ENCODE measurements at regions not wholly inside any gene's neighbourhood (a gene's known extent, or its start where the extent isn't known, plus 50 kb on each side); places are given as distances from the start of the nearest gene placed in this dataset.
"Not testable (repeated sequence)": the region's sequence is repeated elsewhere in the genome, so short reads cannot be mapped to it uniquely, and the experiment has no call there.

DNA sequence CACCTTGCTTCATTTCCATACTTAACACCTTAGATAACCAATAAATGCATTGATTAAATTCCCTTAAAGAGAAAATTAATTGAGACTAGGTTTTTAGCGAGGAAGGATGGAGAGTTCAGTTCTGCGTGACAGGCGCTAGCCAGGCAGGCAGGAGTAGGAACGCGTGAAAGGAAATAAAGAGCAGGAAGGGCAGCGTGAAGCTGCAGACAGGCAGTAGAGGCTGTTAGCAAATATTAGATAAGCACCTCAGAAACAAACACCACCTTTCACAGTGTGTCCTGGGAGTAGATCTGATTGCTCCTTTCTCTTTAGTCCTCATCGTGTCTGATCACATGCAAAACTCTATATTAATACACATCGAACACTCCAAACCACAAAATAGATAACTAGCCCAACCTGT, 282.7 kb upstream of the ADGRL2 start:
- no peak for DNase-seq

DNA sequence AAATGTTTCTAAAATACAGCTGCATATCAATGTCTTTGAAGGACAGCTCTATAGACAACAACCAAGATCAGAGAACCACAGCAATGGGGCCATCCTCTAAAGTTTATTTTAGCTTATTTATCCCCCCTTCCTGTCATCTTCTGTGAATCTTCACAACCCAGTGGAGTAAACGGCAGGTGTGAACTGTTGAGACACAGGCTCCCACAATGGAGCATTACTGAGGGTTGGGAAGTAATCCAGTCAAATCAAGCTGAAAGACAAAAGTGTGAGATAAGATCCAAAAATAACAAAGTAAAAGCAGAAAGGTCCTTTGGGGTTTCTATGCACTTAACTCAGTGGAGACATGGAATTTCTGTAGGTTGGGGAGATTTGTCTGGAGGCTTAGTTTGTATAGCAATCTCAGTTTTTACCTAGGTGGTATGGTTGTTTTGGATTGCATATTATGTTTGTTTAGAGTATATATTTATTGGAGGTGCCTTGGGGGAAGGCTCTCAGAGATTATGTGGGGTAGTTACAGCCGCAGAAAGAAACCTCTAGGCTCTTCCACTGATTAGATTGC, 286.9 kb upstream of the ADGRL2 start:
- no peak for DNase-seq

DNA sequence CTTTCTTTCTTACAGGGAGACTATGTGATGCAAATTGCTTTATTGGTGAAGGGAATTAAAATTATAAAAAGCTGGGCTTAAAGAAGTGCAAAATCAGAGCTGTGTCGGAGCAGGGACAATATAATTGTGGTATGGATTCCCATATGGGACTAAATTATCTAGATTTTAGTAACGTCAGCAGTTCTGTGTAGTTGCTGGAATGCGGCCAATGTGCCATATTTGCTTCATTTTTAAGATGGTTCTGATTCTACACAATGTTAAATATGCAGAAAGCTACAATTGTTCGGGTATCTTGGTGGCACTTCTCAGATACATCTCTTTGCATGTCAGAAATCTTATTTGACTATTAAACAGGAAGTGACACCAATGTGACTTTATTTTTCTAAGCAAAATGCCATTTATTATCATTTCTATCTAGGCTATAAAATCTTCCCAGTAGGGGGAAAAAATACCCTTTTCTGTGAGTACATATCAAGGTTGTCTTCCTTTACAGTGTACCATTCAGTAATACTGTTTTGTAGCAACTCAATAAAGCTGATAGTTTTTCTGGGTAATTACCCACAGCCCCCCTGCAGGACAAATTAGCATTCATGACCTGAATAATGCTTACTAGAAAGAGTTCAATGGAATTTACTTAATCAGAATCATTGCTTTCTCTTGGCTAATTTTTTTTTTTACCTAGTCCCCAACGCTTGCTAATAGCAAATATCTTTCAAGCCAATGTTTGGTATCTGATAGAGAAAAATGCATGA, 288.3 kb upstream of the ADGRL2 start:
- no peak for DNase-seq

DNA sequence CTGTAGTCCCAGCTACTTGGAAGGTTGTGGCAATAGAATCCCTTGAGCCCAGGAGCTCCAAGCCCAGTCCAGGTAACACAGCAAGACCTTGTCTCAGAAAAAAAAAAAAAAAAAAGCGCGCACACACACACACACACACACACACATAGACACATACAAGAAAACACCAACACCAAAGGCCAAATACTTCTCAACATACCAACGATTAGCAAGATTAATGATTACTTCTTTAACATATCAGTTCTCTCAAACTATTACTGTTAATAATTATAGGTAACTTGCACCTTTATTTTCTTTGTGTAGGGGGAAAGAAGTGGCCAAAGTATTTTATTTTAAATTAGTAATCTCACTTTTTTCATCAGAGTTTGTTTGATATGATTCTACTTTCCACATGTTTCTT, 289.5 kb upstream of the ADGRL2 start:
- DNase-seq: no peak

DNA sequence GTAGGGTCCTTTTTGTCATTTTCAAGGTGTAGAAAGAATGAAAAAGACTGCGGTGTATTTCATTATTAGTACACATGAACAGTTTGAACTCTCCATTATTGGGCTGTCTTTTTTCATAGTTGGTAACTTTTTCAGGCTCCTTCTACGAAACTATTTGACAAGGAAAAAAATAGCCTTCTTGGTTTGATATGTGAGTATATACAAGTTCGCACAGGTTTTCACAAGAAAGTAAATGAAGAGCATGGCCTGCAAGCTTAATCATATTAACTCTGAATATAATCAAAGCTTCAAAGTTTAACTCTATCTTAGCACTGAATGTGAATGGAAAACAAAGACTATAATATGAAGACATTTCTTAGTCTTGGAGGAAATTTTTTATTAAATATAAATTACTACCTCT, 290.0 kb upstream of the ADGRL2 start:
- no peak for DNase-seq

DNA sequence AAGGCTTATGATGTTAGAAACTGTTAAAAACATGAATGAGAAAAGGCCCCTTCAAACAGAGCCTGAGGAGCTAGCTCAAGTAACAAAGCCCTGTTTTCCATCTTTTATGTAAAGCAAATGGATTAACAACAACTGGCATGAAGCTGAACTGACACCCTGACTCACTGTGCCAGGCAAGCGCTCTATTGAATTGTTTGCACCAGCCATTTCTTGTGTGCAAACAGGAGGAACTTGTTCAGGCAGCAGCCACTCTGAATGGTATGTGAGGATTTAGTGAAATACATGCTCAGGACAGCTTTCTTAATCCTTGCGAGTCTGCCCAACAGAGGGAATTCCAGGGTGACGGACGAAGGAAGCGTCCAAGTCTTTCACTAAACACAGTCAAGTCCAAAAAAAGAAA, 291.1 kb upstream of the ADGRL2 start:
- DNase-seq: no peak

DNA sequence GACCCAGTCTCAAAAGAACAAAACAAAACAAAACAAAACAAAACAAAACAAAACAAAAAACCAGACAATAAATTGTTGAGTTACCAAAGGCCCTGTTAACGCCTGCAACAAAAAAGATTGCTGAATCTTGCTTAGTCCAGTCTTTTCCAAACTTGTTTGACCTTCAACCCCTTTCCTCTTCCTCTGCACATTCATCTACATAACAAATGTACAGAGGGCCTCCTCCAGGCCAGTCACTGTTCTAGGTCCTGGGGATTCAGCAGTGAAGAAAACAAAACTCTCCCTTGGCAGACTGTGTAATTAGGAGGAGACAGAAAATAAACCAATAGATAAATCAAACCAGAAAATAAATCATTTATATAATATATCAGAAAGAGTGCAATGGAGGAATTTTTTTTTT, 294.0 kb upstream of the ADGRL2 start:
- no peak for DNase-seq

DNA sequence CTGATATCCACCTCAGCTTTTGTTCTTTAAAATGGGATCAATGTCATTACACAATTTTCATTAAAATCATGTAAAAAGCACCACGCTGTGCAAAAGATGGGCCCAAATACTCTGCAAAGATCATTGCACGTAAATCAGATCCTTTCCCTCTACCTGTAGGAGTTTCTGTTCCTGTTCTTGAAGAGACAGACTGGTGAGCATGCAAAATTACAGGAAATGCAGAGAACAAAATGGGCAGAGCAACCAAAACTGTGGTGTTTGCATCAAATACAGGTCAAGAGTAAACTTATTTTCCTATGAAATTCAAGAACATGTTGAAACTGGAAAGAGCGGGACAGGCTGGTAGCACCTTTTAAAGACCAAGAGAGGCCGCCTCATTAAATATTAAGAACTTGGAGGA, 294.9 kb upstream of the ADGRL2 start:
- DNase-seq: no peak

DNA sequence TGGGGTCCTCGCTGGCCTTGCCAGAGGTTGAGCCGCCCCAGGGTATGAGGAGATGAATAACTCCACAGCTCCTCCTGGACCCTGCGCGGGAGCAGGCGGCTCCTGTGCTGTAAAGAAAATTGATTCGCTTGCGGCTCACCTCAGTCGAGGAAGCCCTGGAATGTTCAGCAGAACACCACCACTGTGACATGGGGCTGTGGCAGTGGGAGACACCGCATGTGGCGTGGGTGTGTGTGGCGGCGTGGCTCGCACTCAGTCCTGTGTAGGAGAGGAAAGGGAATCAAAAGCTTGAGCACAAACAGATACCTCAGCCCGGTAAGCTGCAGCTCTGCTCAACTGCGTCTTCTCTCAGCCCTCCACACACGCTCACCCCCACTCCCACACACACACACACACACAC, 295.9 kb upstream of the ADGRL2 start:
- DNase-seq: not testable (repeated sequence)

DNA sequence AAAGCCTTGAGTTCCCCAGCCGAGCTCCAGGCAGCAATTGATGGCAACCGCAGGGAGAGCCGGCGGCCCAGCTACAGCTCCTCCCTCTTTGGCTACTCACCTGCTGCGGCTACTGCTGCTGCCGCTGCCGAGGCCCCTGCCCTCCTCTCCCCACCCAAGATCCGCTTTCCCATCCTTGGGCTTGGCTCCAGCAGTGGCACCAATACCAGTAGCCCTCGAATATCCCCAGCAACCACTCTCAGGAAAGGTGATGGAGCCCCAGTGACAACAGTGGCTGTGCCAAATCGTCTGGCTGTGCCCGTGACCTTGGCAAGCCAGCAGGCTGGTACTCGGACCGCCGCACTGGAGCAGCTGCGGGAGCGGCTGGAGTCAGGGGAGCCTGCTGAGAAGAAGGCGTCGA, 298.0 kb upstream of the ADGRL2 start:
- DNase-seq: not testable (repeated sequence)

DNA sequence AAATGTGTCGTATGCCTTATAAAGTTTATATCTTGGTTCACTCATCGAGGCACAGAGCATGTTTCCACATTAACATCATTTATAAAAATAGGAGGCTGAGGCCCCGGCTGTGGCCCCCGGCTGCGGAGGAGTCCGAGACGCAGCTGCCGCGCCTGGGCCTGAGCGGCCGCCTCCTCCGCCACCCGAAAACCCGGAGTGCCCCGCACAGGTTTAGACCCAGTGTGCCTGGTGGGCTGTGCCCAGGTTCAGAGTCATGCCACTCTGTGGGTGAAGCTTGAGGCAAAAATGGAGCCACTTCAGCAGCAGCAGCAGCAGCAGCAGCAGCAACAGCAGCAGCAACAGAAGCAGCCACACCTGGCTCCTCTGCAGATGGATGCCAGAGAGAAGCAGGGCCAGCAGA, 299.2 kb upstream of the ADGRL2 start:
- not testable (repeated sequence) for DNase-seq

DNA sequence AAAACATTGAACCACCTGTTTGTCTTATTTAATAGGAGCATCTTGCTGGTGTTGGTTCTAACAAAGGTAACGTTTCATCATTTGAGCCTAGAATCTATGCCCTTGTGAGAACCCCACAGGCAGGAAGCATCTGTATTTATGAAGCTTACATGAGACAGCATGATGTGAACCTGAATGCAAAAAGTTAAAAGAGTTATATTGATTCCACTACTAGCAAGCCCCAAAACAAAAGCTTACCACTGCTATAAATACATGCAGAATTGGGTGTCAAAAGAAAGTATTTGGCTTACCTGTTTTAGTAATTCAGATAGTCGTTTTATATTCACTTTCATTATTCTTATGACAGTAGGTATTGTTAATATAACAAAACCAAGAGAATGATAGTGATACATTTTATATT, 301.2 kb upstream of the ADGRL2 start:
- no peak for DNase-seq

DNA sequence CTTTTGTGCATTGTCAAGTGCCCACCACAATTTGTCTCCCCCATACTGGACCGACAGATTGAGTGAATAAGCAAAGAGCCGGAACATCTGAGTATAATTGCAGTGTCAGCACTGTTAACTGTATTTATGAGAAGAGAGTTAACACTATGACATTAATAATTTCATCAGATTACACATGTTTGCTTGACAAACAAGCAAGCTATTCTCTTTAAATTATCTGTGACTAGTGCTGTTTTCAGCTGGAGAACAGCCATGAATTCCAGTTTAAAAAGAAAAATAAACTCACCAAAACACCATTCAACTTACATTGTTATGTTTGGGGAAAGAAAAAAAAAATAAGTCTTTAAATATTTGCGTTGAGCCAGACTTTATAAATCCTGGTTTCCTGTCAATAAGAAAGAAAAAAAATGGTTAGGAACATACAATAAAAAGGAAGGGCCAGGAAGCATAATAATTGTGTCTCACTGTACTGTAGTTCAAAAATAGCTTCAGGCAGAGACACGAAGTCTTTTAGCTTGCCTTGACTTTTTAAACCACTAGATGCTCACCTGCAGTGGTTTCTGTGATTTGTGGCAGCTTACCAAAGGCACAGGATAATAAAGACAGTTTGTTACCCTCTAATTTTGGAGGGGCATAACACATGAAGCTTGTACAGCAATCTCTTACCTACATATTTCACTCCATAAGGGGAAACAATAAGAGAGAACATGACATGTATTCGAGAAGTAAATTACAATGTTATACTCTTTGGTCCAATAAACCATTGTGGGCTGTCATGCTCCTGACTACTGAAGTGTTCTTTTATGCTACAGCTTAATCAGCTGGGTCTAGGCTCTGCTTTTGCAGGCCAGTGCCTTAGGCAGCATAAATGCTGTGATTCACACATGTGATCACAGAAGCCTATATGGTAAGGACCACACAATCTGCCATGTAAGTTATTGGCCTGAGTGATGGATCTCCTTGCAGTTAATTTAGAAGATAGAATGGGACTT, 302.0 kb upstream of the ADGRL2 start:
- no peak for DNase-seq

DNA sequence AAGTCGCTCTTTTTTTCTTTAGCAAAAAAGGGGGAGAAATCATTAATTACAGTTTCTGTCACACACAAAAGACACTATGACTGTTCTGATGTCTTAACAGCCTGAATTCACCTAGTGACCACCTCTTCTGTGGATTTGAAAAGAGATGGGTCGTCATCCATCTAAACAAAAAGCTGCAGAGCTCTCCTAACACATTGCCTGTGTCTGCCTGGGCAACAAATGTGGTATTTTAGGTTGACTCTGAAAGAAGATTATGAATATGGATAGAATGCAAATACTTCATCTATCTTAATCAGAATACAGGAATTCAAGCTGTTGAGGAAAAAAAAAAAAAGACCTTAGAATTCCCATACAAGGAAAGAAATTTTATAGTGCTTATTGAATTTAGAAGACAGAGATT, 304.4 kb upstream of the ADGRL2 start:
- no peak for DNase-seq

DNA sequence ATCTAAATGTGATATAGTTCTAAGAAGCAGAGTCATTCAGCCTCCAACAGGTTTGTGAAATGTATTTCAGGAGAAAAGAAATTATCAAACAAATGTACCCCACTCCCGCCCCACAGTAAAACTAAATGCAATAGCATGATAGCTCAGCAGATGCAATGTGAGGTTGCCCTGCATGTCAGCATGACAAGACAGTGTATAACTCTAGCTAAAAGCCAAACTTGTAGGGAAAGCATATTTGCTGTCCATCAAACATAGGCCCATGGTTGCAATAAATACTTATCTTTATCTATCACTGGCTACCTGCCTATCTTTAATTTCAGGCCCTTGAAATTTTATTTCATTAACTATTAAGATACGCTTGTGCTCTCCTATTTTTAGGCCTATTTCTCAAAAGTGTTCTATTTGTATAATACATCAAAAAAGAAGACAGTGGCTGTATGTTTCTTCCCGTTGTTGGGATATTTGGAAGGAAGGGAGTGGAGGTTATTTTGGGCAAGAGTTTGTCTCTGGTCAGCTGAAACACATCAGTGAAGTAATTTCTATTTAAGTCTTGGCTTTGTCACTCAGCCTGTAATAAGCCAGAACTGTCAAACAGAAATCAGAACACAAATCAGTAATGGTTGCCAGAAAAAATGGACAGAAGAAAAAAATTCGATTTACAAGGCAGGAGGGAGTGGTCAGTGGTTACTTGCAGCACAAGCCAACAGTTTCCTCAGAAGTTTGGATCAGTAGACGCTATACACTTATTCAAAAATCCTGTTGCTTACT, 307.4 kb upstream of the ADGRL2 start:
- DNase-seq: no peak

DNA sequence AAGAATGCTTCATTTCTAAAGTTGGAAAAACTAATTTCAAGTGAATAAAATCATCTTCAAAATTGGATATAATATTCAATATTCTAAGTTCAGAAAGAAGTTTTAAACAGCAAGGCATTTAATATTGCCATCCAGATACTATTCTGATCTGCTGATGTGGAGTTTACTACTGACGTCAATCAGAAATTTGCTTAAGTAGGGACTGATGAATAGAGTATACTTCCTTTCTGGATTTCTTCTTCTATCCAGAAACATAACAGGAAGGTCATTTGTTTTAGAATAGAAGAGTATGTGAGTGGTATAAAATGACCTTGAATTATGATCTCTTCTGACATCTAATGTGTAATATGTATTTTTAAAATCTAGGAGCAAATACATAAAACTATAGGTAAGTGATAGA, 308.1 kb upstream of the ADGRL2 start:
- DNase-seq: no peak

DNA sequence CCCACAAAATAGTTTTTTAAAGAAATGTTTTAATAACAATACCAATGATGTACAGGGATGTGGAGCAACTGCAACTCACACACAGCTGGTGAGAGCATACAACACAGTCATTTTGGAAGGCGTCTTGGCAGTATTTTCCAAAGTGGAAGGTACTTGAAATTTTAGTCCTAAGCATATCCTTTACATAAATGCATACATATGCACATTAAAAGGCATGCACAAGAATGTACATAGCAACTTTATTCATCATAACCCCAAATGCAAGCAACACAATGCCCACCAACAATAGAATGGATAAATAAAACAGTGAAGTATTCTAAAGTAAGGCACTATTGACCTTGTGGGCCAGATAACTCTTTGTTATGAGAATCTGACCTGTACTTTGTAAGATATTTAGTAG, 310.1 kb upstream of the ADGRL2 start:
- no peak for DNase-seq

DNA sequence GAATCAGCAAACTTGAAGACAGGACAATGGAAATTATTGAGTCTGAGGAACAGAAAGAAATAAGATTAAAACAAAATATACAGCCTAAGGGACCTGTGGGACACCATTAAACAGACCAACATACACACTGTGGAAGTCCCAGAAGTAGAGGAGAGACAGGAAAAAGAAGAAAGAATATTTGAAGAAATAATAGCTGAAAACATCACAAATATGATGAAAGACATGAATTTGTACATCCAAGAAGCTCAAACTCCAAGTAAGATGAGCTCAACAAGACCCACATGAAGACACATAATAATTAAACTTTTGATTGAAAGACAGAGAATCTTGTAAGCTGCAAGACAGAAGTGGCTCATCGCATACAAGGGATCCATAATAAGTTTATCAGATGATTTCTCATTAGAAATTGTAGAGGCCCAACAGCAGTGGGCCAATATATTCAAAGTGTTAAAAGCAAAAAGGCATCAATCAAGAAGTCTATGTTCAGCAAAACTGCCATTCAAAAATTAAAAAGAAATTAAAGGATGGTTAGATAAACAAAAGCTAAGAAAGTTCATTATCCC, 311.3 kb upstream of the ADGRL2 start:
- no peak for DNase-seq

DNA sequence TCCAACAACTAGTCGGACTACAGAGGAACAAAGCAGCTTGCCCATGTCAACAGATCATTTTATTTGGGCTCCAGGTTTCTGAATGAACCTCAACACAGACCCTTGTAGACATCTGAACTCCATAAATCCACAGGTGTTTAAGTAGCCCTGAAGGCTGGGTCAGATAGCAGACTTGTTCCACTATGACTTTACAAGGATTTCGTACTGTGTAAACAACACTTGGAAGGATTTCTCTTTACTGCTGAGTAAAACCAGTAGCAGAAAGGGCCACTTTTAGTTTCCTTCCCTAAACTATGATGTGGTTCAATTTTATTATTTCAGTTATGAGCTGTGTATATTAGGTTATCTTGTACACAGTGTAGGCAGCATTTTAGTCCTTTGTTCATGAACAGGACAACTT, 316.4 kb upstream of the ADGRL2 start:
- DNase-seq: no peak

DNA sequence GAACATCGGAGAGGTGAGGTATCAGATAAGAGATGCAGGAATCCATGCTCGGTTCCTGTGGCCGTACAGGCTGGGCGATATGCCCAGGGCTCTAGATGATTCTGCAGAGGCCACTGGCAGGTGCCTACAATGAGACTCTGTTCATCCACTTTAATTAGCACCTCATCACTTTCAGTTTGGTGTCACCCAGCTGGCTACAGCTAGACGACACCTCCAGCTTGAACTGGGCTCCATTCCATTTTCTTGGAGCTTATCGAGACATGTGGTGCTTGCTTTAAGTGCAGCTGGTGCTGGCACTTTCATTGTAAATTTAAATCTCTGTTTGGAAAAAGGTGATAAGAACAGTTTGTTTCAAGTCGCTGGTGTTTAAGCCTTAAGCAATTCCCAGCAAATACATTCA, 322.5 kb upstream of the ADGRL2 start:
- no peak for DNase-seq

DNA sequence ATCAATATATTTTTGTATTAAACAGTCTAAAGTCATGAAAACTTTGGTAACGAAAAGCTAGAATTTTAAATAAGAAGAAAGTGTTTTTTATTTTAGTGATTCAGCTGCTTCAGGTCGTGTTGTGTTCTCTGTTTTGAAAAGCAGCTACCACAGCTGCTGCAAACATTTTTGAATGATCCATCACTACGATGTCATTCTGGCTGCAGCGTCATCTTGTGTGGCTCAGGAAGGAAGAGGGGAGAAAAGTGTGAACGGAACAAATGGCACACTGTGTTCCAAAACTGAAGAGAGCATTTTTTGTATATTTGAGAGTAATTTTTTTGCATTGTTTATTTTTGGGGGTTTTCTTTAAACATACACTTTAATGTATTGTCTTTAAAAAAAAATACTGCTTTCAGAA, 323.0 kb upstream of the ADGRL2 start:
- DNase-seq: no peak

DNA sequence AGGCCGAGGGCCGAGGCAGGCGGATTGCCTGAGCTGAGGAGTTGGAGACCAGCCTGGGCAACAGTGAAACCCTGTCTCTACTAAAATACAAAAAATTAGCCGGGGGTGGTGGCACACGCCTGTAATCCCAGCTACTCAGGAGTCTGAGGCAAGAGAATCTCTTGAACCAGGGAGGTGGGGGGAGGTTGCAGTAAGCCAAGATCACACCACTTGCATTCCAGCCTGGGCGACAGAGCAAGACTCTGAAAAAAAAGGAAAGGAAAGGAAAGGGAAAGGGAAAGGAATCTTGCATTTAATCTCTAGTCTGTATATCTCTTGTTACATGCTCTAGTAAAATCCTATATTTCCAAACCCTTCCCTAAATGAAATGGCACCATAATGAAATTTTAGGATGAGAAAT, 328.3 kb upstream of the ADGRL2 start:
- no peak for DNase-seq

DNA sequence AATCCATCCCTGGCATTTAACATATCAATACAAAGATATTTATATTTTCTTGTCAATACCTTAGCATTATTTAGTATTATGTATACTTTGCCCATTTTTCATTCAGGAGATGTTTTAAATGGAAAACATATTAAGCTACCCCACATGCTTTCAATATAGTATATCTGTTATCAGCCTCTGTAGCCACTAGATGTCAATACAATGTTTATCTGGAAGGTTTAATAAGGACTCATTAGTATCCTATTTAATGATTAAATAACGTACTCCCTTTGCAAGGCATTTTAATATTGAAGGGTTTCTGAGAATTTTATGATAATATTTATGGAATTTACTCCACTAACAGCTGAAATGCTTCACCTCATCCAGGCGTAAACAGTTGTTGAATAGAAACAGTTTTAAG, 329.5 kb upstream of the ADGRL2 start:
- no peak for DNase-seq
